ENCODE measurements at regions not wholly inside any gene's neighbourhood (a gene's known extent, or its start where the extent isn't known, plus 50 kb on each side); places are given as distances from the start of the nearest gene placed in this dataset.

DNA sequence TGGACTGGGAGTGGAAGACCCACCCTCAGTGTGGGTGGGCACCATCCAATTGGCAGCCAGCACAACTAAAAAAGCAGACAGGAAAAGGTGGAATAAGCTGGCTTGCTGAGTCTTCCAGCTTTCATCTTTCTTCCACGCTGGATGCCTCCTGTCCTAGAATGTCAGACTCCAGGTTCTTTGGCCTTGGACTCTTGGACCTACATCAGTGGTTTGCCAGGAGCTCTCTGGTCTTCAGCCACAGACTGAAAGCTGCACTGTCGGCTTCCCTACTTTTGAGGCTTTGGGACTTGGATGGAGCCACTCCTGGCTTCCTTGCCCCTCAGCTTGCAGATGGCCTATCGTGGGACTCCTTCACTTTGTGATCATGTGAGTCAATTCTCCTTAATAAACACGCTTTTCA, 59.8 kb downstream of the SOX4 start:
- no peak for TF ChIP-seq MXI1 (IDR thresholded peaks at IDR 0.05; ENCODE audit: borderline replicate concordance, low read depth, low read length)
- TF ChIP-seq, protein P1, sequence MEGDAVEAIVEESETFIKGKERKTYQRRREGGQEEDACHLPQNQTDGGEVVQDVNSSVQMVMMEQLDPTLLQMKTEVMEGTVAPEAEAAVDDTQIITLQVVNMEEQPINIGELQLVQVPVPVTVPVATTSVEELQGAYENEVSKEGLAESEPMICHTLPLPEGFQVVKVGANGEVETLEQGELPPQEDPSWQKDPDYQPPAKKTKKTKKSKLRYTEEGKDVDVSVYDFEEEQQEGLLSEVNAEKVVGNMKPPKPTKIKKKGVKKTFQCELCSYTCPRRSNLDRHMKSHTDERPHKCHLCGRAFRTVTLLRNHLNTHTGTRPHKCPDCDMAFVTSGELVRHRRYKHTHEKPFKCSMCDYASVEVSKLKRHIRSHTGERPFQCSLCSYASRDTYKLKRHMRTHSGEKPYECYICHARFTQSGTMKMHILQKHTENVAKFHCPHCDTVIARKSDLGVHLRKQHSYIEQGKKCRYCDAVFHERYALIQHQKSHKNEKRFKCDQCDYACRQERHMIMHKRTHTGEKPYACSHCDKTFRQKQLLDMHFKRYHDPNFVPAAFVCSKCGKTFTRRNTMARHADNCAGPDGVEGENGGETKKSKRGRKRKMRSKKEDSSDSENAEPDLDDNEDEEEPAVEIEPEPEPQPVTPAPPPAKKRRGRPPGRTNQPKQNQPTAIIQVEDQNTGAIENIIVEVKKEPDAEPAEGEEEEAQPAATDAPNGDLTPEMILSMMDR (conservative IDR thresholded peaks at IDR 0.05; ENCODE audit: low read depth, low read length), result no peak
- no peak for TF ChIP-seq POLR2A (IDR thresholded peaks at IDR 0.05; ENCODE audit: low read depth, low read length)
- no peak for TF ChIP-seq SMC3 (IDR thresholded peaks at IDR 0.05; ENCODE audit: low read depth, low read length)
- TF ChIP-seq RAD21 (IDR thresholded peaks at IDR 0.05; ENCODE audit: low read length), result no peak
- TF ChIP-seq, protein P2, sequence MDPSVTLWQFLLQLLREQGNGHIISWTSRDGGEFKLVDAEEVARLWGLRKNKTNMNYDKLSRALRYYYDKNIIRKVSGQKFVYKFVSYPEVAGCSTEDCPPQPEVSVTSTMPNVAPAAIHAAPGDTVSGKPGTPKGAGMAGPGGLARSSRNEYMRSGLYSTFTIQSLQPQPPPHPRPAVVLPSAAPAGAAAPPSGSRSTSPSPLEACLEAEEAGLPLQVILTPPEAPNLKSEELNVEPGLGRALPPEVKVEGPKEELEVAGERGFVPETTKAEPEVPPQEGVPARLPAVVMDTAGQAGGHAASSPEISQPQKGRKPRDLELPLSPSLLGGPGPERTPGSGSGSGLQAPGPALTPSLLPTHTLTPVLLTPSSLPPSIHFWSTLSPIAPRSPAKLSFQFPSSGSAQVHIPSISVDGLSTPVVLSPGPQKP (IDR thresholded peaks at IDR 0.05; ENCODE audit: borderline replicate concordance, low read depth, low read length), result no peak
- TF ChIP-seq RCOR1 (IDR thresholded peaks at IDR 0.05; ENCODE audit: insufficient replicate concordance, low read length), result no peak
- TF ChIP-seq, protein P3, sequence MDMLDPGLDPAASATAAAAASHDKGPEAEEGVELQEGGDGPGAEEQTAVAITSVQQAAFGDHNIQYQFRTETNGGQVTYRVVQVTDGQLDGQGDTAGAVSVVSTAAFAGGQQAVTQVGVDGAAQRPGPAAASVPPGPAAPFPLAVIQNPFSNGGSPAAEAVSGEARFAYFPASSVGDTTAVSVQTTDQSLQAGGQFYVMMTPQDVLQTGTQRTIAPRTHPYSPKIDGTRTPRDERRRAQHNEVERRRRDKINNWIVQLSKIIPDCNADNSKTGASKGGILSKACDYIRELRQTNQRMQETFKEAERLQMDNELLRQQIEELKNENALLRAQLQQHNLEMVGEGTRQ (IDR thresholded peaks at IDR 0.05; ENCODE audit: low read depth, low read length), result no peak
